H1 (cell line): ENCODE measurements at regions not wholly inside any gene's neighbourhood (a gene's known extent, or its start where the extent isn't known, plus 50 kb on each side); places are given as distances from the start of the nearest gene placed in this dataset.

Experiments
- CEBPB ChIP-seq: IDR thresholded peaks from 2 replicates; pipeline ENCODE4 v1.6.1; 2012; ENCODE audit warnings: low read depth, low read length
- PHF8 ChIP-seq: fragments of 200-600 bp; sonication (generic); conservative IDR thresholded peaks from 2 replicates; pipeline ENCODE4 v1.7.1; 2012; ENCODE audit warnings: low read depth, mild to moderate bottlenecking, inconsistent platforms, low read length, moderate library complexity
- POLR2AphosphoS5 ChIP-seq: IDR thresholded peaks from 2 replicates; pipeline ENCODE4 v1.6.1; 2011; ENCODE audit warnings: low read depth, low read length
- RAD21 ChIP-seq, 2 experiments: IDR thresholded peaks in 1 of 2; conservative IDR thresholded peaks in 1 of 2; 2 replicates each; pipeline ENCODE4 v1.6.1; 2011; ENCODE audit warnings: low read depth in 2 of 2, low read length in 2 of 2, improper control_type of control experiment in 1 of 2, inconsistent platforms in 1 of 2, mild to moderate bottlenecking in 1 of 2, moderate library complexity in 1 of 2
- SAP30 ChIP-seq: fragments of 300-600 bp; sonication (generic); IDR thresholded peaks from 2 replicates; pipeline ENCODE4 v1.7.1; 2012; ENCODE audit warnings: low read length, moderate library complexity, mild to moderate bottlenecking, inconsistent platforms; ENCODE audit not compliant: insufficient read depth, insufficient replicate concordance
- TF ChIP-seq, protein P1 (sequence below): fragments of 300-600 bp; sonication (generic); IDR thresholded peaks from 2 replicates; pipeline ENCODE4 v1.7.1; 2012; ENCODE audit warnings: low read length, moderate library complexity, mild to moderate bottlenecking, inconsistent platforms; ENCODE audit not compliant: insufficient replicate concordance

DNA sequence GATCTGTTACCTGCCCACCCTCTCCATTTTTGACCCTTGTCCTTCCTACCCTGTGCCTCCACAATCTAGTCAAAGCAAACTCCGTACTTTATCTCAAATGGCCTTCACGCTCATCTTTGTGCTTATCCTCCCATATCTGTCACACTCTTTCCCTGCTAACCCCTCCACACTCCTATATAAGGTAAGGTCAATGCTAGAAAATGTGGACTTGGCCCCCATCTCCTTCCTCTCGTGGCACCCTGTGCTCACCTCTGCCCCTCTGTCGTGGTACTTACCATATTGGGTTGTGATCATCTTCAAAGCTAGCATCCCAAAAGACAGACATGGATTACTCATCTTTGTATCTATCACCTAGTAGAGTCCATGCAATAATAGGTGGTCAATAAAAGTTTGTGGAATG, 127.6 kb upstream of the FOXQ1 start (continued):
- TF ChIP-seq, protein P1, sequence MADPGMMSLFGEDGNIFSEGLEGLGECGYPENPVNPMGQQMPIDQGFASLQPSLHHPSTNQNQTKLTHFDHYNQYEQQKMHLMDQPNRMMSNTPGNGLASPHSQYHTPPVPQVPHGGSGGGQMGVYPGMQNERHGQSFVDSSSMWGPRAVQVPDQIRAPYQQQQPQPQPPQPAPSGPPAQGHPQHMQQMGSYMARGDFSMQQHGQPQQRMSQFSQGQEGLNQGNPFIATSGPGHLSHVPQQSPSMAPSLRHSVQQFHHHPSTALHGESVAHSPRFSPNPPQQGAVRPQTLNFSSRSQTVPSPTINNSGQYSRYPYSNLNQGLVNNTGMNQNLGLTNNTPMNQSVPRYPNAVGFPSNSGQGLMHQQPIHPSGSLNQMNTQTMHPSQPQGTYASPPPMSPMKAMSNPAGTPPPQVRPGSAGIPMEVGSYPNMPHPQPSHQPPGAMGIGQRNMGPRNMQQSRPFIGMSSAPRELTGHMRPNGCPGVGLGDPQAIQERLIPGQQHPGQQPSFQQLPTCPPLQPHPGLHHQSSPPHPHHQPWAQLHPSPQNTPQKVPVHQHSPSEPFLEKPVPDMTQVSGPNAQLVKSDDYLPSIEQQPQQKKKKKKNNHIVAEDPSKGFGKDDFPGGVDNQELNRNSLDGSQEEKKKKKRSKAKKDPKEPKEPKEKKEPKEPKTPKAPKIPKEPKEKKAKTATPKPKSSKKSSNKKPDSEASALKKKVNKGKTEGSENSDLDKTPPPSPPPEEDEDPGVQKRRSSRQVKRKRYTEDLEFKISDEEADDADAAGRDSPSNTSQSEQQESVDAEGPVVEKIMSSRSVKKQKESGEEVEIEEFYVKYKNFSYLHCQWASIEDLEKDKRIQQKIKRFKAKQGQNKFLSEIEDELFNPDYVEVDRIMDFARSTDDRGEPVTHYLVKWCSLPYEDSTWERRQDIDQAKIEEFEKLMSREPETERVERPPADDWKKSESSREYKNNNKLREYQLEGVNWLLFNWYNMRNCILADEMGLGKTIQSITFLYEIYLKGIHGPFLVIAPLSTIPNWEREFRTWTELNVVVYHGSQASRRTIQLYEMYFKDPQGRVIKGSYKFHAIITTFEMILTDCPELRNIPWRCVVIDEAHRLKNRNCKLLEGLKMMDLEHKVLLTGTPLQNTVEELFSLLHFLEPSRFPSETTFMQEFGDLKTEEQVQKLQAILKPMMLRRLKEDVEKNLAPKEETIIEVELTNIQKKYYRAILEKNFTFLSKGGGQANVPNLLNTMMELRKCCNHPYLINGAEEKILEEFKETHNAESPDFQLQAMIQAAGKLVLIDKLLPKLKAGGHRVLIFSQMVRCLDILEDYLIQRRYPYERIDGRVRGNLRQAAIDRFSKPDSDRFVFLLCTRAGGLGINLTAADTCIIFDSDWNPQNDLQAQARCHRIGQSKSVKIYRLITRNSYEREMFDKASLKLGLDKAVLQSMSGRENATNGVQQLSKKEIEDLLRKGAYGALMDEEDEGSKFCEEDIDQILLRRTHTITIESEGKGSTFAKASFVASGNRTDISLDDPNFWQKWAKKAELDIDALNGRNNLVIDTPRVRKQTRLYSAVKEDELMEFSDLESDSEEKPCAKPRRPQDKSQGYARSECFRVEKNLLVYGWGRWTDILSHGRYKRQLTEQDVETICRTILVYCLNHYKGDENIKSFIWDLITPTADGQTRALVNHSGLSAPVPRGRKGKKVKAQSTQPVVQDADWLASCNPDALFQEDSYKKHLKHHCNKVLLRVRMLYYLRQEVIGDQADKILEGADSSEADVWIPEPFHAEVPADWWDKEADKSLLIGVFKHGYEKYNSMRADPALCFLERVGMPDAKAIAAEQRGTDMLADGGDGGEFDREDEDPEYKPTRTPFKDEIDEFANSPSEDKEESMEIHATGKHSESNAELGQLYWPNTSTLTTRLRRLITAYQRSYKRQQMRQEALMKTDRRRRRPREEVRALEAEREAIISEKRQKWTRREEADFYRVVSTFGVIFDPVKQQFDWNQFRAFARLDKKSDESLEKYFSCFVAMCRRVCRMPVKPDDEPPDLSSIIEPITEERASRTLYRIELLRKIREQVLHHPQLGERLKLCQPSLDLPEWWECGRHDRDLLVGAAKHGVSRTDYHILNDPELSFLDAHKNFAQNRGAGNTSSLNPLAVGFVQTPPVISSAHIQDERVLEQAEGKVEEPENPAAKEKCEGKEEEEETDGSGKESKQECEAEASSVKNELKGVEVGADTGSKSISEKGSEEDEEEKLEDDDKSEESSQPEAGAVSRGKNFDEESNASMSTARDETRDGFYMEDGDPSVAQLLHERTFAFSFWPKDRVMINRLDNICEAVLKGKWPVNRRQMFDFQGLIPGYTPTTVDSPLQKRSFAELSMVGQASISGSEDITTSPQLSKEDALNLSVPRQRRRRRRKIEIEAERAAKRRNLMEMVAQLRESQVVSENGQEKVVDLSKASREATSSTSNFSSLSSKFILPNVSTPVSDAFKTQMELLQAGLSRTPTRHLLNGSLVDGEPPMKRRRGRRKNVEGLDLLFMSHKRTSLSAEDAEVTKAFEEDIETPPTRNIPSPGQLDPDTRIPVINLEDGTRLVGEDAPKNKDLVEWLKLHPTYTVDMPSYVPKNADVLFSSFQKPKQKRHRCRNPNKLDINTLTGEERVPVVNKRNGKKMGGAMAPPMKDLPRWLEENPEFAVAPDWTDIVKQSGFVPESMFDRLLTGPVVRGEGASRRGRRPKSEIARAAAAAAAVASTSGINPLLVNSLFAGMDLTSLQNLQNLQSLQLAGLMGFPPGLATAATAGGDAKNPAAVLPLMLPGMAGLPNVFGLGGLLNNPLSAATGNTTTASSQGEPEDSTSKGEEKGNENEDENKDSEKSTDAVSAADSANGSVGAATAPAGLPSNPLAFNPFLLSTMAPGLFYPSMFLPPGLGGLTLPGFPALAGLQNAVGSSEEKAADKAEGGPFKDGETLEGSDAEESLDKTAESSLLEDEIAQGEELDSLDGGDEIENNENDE = no peak
- TF ChIP-seq POLR2AphosphoS5 (no peak), RAD21 (IDR thresholded peaks at IDR 0.05 in 1 of 2, conservative IDR thresholded peaks at IDR 0.05 in 1 of 2; ENCODE audit: low read depth in 2 of 2, low read length in 2 of 2) (no peak), SAP30 (no peak), PHF8 (no peak), CEBPB (no peak)
